ENCODE measurements at regions not wholly inside any gene's neighbourhood (a gene's known extent, or its start where the extent isn't known, plus 50 kb on each side); places are given as distances from the start of the nearest gene placed in this dataset.

GRCh38 chr2:880201-880970, 70.3 kb upstream of the SNTG2 start:
- Histone ChIP-seq H4K20me1 (ENCODE audit: insufficient read depth, poor library complexity, severe bottlenecking) (no peaks in the 10 kb centered on the region), H3K4me1 (ENCODE audit: insufficient read depth) (no peaks in the 10 kb centered on the region), H3K27me3 (peaks cover 28% of the 10 kb centered on the region), H3K36me3 (replicated peaks; ENCODE audit: insufficient read depth, low read depth) (no peaks in the 10 kb centered on the region), H3K9me3 (ENCODE audit: low read depth) (no peaks in the 10 kb centered on the region), H3K79me2 (no peaks in the 10 kb centered on the region), H2AFZ (no peak overlapping the region), H3K27ac (no peak overlapping the region), H3K4me2 (no peak overlapping the region), H3K4me3 (no peak overlapping the region), H3K9me2 (replicated peaks; ENCODE audit: insufficient read depth) (no peaks in the 10 kb centered on the region)
- 94% methylated on average over 29 of the region's 29 CpGs for WGBS (ENCODE audit: low lambda C conversion rate, missing lambda C conversion rate)
- DNase-seq (ENCODE audit: low spot score), result no peak
- TF ChIP-seq EZH2phosphoT487 (IDR thresholded peaks at IDR 0.05; ENCODE audit: low read depth, severe bottlenecking, unreplicated experiment), result no peak
- TF ChIP-seq EZH2 (IDR thresholded peaks at IDR 0.05; ENCODE audit: borderline replicate concordance), result no peak
- TF ChIP-seq CTCF (IDR thresholded peaks at IDR 0.05; ENCODE audit: poor library complexity), result no peak

DNA sequence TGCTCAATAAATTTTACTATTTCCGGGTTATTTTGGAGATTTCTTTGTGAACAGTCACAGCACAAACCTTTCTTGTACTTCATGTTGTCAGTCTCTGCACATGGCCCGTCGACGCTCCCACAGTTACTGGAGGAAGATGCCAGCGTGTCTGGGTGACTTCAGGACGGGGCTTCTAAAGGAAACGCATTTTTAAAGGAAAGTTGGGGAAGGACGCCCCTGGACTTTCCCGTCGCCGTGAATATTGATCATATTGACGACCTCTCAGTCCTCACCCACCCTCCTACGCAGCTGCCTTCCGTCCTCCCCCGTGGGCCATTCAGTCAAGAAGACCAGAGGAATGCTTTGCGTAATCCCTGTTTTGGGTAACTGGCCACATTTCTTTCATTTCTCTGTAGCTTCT, 71.1 kb upstream of the SNTG2 start:
- no peak overlapping the region for H3K4me2 ChIP-seq
- no peak for TF ChIP-seq EZH2phosphoT487 (IDR thresholded peaks at IDR 0.05; ENCODE audit: low read depth, severe bottlenecking, unreplicated experiment)
- TF ChIP-seq EZH2 (IDR thresholded peaks at IDR 0.05; ENCODE audit: borderline replicate concordance), result no peak
- no peak for TF ChIP-seq CTCF (IDR thresholded peaks at IDR 0.05; ENCODE audit: poor library complexity)
- H2AFZ ChIP-seq, result no peak overlapping the region
- no peaks in the 10 kb centered on the region for H3K36me3 ChIP-seq (replicated peaks; ENCODE audit: insufficient read depth, low read depth)
- no peak overlapping the region for H3K4me3 ChIP-seq
- no peaks in the 10 kb centered on the region for H3K4me1 ChIP-seq (ENCODE audit: insufficient read depth)
- H3K27me3 ChIP-seq, result peaks cover 25% of the 10 kb centered on the region
- no peaks in the 10 kb centered on the region for H3K9me3 ChIP-seq (ENCODE audit: low read depth)
- H3K9me2 ChIP-seq (replicated peaks; ENCODE audit: insufficient read depth), result no peaks in the 10 kb centered on the region
- no peaks in the 10 kb centered on the region for H3K79me2 ChIP-seq
- WGBS (ENCODE audit: low lambda C conversion rate, missing lambda C conversion rate), result 93% methylated on average over 16 of the region's 16 CpGs
- DNase-seq (ENCODE audit: low spot score), result no peak
- no peak overlapping the region for H3K27ac ChIP-seq
- no peaks in the 10 kb centered on the region for H4K20me1 ChIP-seq (ENCODE audit: insufficient read depth, poor library complexity, severe bottlenecking)

DNA sequence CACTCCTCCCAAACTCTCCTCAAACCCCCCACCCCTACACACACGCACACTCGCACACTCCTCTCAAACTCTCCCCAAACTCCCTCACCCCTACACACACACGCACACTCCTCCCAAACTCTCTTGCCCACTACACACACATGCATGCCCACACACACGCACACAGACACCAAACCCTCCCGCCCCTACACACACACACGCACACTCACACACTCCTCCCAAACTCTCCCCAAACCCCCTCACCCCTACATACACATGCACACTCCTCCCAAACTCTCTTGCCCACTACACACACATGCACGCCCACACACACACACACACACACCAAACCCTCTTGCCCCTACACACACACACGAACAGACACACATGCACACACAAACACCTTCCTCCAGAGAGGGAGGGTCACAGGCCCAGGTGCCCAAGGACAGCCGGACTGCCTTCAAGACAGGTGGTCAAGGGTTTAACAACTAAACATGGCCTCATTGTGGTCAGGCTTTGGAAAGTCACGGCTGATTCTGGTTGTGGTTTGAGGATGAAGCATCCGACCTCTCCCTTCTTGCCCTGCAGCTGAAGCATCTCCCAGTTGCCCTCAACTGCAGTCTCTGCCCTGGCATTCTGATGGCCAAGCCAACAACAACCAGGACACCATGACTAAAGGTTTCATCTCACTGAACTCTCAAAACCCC, 72.3 kb upstream of the SNTG2 start:
- Histone ChIP-seq H3K36me3 (replicated peaks; ENCODE audit: insufficient read depth, low read depth) (no peaks in the 10 kb centered on the region), H3K4me2 (no peak overlapping the region), H4K20me1 (ENCODE audit: insufficient read depth, poor library complexity, severe bottlenecking) (no peaks in the 10 kb centered on the region), H3K4me1 (ENCODE audit: insufficient read depth) (no peaks in the 10 kb centered on the region), H3K4me3 (no peak overlapping the region), H3K79me2 (no peaks in the 10 kb centered on the region), H3K27me3 (peaks cover 15% of the 10 kb centered on the region), H3K9me2 (replicated peaks; ENCODE audit: insufficient read depth) (no peaks in the 10 kb centered on the region), H3K27ac (no peak overlapping the region), H3K9me3 (ENCODE audit: low read depth) (no peaks in the 10 kb centered on the region), H2AFZ (no peak overlapping the region)
- DNase-seq (ENCODE audit: low spot score), result no peak
- TF ChIP-seq EZH2 (IDR thresholded peaks at IDR 0.05; ENCODE audit: borderline replicate concordance) (no peak), CTCF (IDR thresholded peaks at IDR 0.05; ENCODE audit: poor library complexity) (no peak), EZH2phosphoT487 (IDR thresholded peaks at IDR 0.05; ENCODE audit: low read depth, severe bottlenecking, unreplicated experiment) (no peak)
- WGBS (ENCODE audit: low lambda C conversion rate, missing lambda C conversion rate), result 95% methylated on average over 8 of the region's 11 CpGs

Measured in hepatocyte (in vitro differentiated cells).